HG03095 (cell line): ENCODE measurements at regions not wholly inside any gene's neighbourhood (a gene's known extent, or its start where the extent isn't known, plus 50 kb on each side); places are given as distances from the start of the nearest gene placed in this dataset.

Experiments
- ATAC-seq: cut with Tn5 transposase; IDR thresholded peaks from one replicate; pipeline ENCODE4 v1.9.1; 2021; ENCODE audit warnings: moderate library complexity; ENCODE audit not compliant: unreplicated experiment

- no peak for ATAC-seq
Measured at GRCh38 chr6:22668307-22668706, 98.9 kb downstream of the HDGFL1 start.

GRCh38 chr6:22668717-22669116 is 99.4 kb downstream of the HDGFL1 start:
- no peak for ATAC-seq

- ATAC-seq = no peak
Measured at GRCh38 chr6:22670605-22671004, 101.2 kb downstream of the HDGFL1 start.

- no peak for ATAC-seq
Measured at GRCh38 chr6:22673474-22673873, 104.1 kb downstream of the HDGFL1 start.

GRCh38 chr6:22680950-22681349 is 111.6 kb downstream of the HDGFL1 start:
- no peak for ATAC-seq

GRCh38 chr6:22681761-22682160 is 112.4 kb downstream of the HDGFL1 start:
- no peak for ATAC-seq

GRCh38 chr6:22682979-22683378 is 113.6 kb downstream of the HDGFL1 start:
- ATAC-seq = no peak

GRCh38 chr6:22690446-22690845 is 121.1 kb downstream of the HDGFL1 start:
- ATAC-seq = no peak

GRCh38 chr6:22694092-22694724 is 124.8 kb downstream of the HDGFL1 start:
- ATAC-seq = no peak

- no peak for ATAC-seq
Measured at GRCh38 chr6:22696481-22696880, 127.1 kb downstream of the HDGFL1 start.

- no peak for ATAC-seq
Measured at GRCh38 chr6:22697306-22697705, 127.9 kb downstream of the HDGFL1 start.

- no peak for ATAC-seq
Measured at GRCh38 chr6:22699151-22699550, 129.8 kb downstream of the HDGFL1 start.

GRCh38 chr6:22706651-22707050 is 137.3 kb downstream of the HDGFL1 start:
- ATAC-seq = no peak

GRCh38 chr6:22708469-22708868 is 139.1 kb downstream of the HDGFL1 start:
- ATAC-seq = no peak

- no peak for ATAC-seq
Measured at GRCh38 chr6:22709803-22710202, 140.4 kb downstream of the HDGFL1 start.

- no peak for ATAC-seq
Measured at GRCh38 chr6:22716721-22717120, 147.4 kb downstream of the HDGFL1 start.

- no peak for ATAC-seq
Measured at GRCh38 chr6:22717915-22718314, 148.5 kb downstream of the HDGFL1 start.

- no peak for ATAC-seq
Measured at GRCh38 chr6:22722913-22723312, 153.5 kb downstream of the HDGFL1 start.

GRCh38 chr6:22726966-22727365 is 157.6 kb downstream of the HDGFL1 start:
- no peak for ATAC-seq

GRCh38 chr6:22727710-22728109 is 158.3 kb downstream of the HDGFL1 start:
- ATAC-seq = no peak

- no peak for ATAC-seq
Measured at GRCh38 chr6:22732176-22732970, 163.0 kb downstream of the HDGFL1 start.

GRCh38 chr6:22736740-22737139 is 167.4 kb downstream of the HDGFL1 start:
- no peak for ATAC-seq

- no peak for ATAC-seq
Measured at GRCh38 chr6:22737331-22737730, 168.0 kb downstream of the HDGFL1 start.
